K562 (cell line): ENCODE measurements at regions not wholly inside any gene's neighbourhood (a gene's known extent, or its start where the extent isn't known, plus 50 kb on each side); places are given as distances from the start of the nearest gene placed in this dataset.

Source experiments
- ATAC-seq: fragments of 200-7000 bp; cut with Tn5 transposase; 3 replicates; pipeline ENCODE4 v1.9.1; 2020; ENCODE audit warnings: moderate library complexity
- BruUV-seq: library from RNA; stranded (reverse); fragments of 400-500 nt; replicated peaks from 2 replicates; lab custom pipeline; 2021; lab: Mats Ljungman, UMichigan
- CTCF ChIA-PET: fragments of 300-600 bp; formaldehyde crosslinking; extraction: SDS; loops from one replicate; lab custom pipeline; 2021; ENCODE audit warnings: low intra/inter-chr PET ratio; lab: Yijun Ruan, JAX
- POLR2A ChIA-PET: fragments of 300-600, 350-650 bp; sonication (Branson Sonifier 250); formaldehyde crosslinking; extraction: SDS; loops from one replicate; lab custom pipeline; 2021; ENCODE audit warnings: antibody characterized with exemption, inconsistent platforms; lab: Yijun Ruan, JAX
- DNase-seq, 4 experiments: peaks; one replicate each; pipeline versions ENCODE4 v3.0.0 to v3.0.0-alpha.2; 2011 to 2018; ENCODE audit warnings: low spot score in 3 of 4, mixed read lengths in 3 of 4; ENCODE audit errors: extremely low read depth in 1 of 4
- FAIRE-seq: peaks from 2 replicates; lab custom pipeline; 2011; peaks lifted over from hg19 to GRCh38; lab: Jason Lieb, UNC
- H2AFZ ChIP-seq: 2 replicates; pipeline ENCODE4 v1.6.0; 2011; ENCODE audit warnings: low read depth, low read length, control low read depth, inconsistent platforms
- H3K27ac ChIP-seq: fragments of 200-600 bp; 3 replicates; pipeline ENCODE4 v1.8.0; 2011; ENCODE audit warnings: low read depth, mild to moderate bottlenecking, control low read depth, inconsistent platforms, low read length, moderate library complexity, mixed read lengths; ENCODE audit errors: extremely low read depth
- H3K27me3 ChIP-seq, 2 experiments: fragments of 300-600 bp in 1 of 2; 2 replicates in 1 of 2; 3 replicates in 1 of 2; pipeline versions ENCODE4 v1.6.0 to v1.8.0; 2011; ENCODE audit warnings: inconsistent platforms in 2 of 2, low read length in 2 of 2, mild to moderate bottlenecking in 1 of 2, mixed read lengths in 1 of 2, moderate library complexity in 1 of 2; ENCODE audit not compliant: control insufficient read depth in 2 of 2, insufficient read depth in 2 of 2
- H3K36me3 ChIP-seq: fragments of 300-600 bp; 3 replicates; pipeline ENCODE4 v1.8.0; 2011; ENCODE audit warnings: mild to moderate bottlenecking, low read length, inconsistent platforms; ENCODE audit not compliant: control insufficient read depth, insufficient read depth
- H3K4me1 ChIP-seq, 2 experiments: fragments of 200-600 bp in 1 of 2; replicated peaks in 1 of 2; 2 replicates in 1 of 2; 3 replicates in 1 of 2; pipeline versions ENCODE4 v1.5.1 to v1.8.0; 2011; ENCODE audit warnings: inconsistent platforms in 2 of 2, low read length in 2 of 2, mild to moderate bottlenecking in 1 of 2, mixed read lengths in 1 of 2, moderate library complexity in 1 of 2; ENCODE audit not compliant: control insufficient read depth in 2 of 2, insufficient read depth in 2 of 2
- H3K4me2 ChIP-seq: 2 replicates; pipeline ENCODE4 v1.6.1; 2011; ENCODE audit warnings: low read length, control low read depth, inconsistent platforms, mixed read lengths; ENCODE audit not compliant: insufficient read depth
- H3K4me3 ChIP-seq: fragments of 200-600 bp; sonication (generic), shearing (Covaris generic); 2 replicates; pipeline ENCODE4 v1.5.1; 2016; ENCODE audit warnings: control low read depth, inconsistent platforms
- H3K79me2 ChIP-seq: fragments of 200-600 bp; 3 replicates; pipeline ENCODE4 v1.8.0; 2011; ENCODE audit warnings: low read length, inconsistent platforms; ENCODE audit not compliant: control insufficient read depth, insufficient read depth
- H3K9ac ChIP-seq, 2 experiments: 2 replicates each; pipeline versions ENCODE4 v1.6.0 to v1.6.1; 2011; ENCODE audit warnings: low read depth in 2 of 2, low read length in 2 of 2, control low read depth in 1 of 2, inconsistent platforms in 1 of 2, mild to moderate bottlenecking in 1 of 2, mixed read lengths in 1 of 2; ENCODE audit not compliant: insufficient read depth in 1 of 2
- H3K9me1 ChIP-seq: one replicate; pipeline ENCODE4 v1.6.0; 2011; ENCODE audit warnings: inconsistent platforms, mild to moderate bottlenecking, low read length, moderate library complexity; ENCODE audit not compliant: control insufficient read depth, insufficient read depth
- H3K9me3 ChIP-seq: replicated peaks from 2 replicates; pipeline ENCODE4 v1.5.1; 2011; ENCODE audit warnings: low read depth, low read length, inconsistent platforms; ENCODE audit not compliant: control insufficient read depth, insufficient read depth
- H4K20me1 ChIP-seq: replicated peaks from 2 replicates; pipeline ENCODE4 v1.6.1; 2011; ENCODE audit warnings: low read length, inconsistent platforms, mixed read lengths; ENCODE audit not compliant: control insufficient read depth, insufficient read depth
- NCOA4 ChIP-seq: fragments of 450-650 bp; IDR thresholded peaks from 2 replicates; pipeline ENCODE4 v1.6.1; 2018; ENCODE audit warnings: mild to moderate bottlenecking; ENCODE audit not compliant: partially characterized antibody
- NEUROD1 ChIP-seq: fragments of 150-350 bp; IDR thresholded peaks from 2 replicates; pipeline ENCODE4 v1.6.1; 2014; ENCODE audit warnings: borderline replicate concordance, low read length, low read depth; ENCODE audit not compliant: partially characterized antibody
- NFIC ChIP-seq: fragments of 450-650 bp; IDR thresholded peaks from 2 replicates; pipeline ENCODE4 v1.6.1; 2017; ENCODE audit warnings: mild to moderate bottlenecking, inconsistent platforms
- NFRKB ChIP-seq: fragments of 450-650 bp; IDR thresholded peaks from 2 replicates; pipeline ENCODE4 v1.6.1; 2016; ENCODE audit warnings: low read depth
- RFX5 ChIP-seq: IDR thresholded peaks from 2 replicates; pipeline ENCODE4 v1.6.1; 2011; ENCODE audit warnings: low read depth, mild to moderate bottlenecking, improper control_type of control experiment, low read length
- ZC3H4 ChIP-seq: sonication (generic); formaldehyde crosslinking; IDR thresholded peaks from 2 replicates; pipeline ENCODE4 v1.9.0; 2021; ENCODE audit warnings: missing genetic modification reagents, borderline replicate concordance
- ZNF766 ChIP-seq: fragments of 200-800 bp; sonication (Bioruptor generic); conservative IDR thresholded peaks from 2 replicates; pipeline ENCODE4 v1.6.1; 2016; ENCODE audit warnings: missing genetic modification characterization, missing compliant biosample characterization
- WGBS: fragments of 100-300 bp; shearing (Covaris generic); methylation state at CpG from one replicate; pipeline ENCODE4 v1.1.6; 2016; ENCODE audit warnings: low coverage, mixed read lengths; ENCODE audit not compliant: insufficient coverage; ENCODE audit errors: missing lambda C conversion rate; 5-methylcytosine and 5-hydroxymethylcytosine counted together
- in situ Hi-C: fragments of 300-500 bp; cut with MboI; formaldehyde crosslinking; loops from 4 replicates; pipeline ENCODE4 v1.15.0; 2018; ENCODE audit warnings: inconsistent platforms, mixed read lengths
- intact Hi-C: fragments of 100-400 bp; cut with micrococcal nuclease; formaldehyde crosslinking; loops from 2 replicates; pipeline ENCODE4 v1.14.2; 2022

- Histone ChIP-seq H3K9ac (no peak overlapping the region), H3K27me3 (peaks cover 34 to 56% of the 10 kb centered on the region in 2 experiments), H3K9me1 (no peaks in the 10 kb centered on the region), H3K36me3 (no peaks in the 10 kb centered on the region), H3K4me1 (no peaks in the 10 kb centered on the region), H3K9me3 (no peaks in the 10 kb centered on the region), H3K4me3 (no peak overlapping the region), H4K20me1 (peaks cover 4% of the 10 kb centered on the region; the same call in 1 of the 2 replicates), H3K4me2 (no peak overlapping the region), H3K27ac (no peak overlapping the region), H2AFZ (no peak overlapping the region), H3K79me2 (no peaks in the 10 kb centered on the region)
- in situ Hi-C loops: loop anchor here (25.0 kb wide), 1 partner anchor 570 kb away; no protein-coding TSS in a partner anchor
- intact Hi-C loops: no loop called here
- ChIA-PET POLR2A (no interaction called here), CTCF (no interaction called here)
- ATAC-seq (no peak), FAIRE-seq (no peak), DNase-seq (no peak)
- no TSS peak for BruUV-seq
- 0% methylated on average over 8 of the region's 10 CpGs for WGBS
- TF ChIP-seq ZNF766 (CRISPR knock-in tag): no peak
- TF ChIP-seq RFX5: no peak
- TF ChIP-seq NFIC: no peak
- no peak for TF ChIP-seq NCOA4
- no peak for TF ChIP-seq NEUROD1
- no peak for TF ChIP-seq ZC3H4 (CRISPR knock-in tag)
- no peak for TF ChIP-seq NFRKB
These were observed 200.5 kb upstream of the TPM1 start for GRCh38 chr15:62841891-62842559.
